ENCODE measurements at regions not wholly inside any gene's neighbourhood (a gene's known extent, or its start where the extent isn't known, plus 50 kb on each side); places are given as distances from the start of the nearest gene placed in this dataset.
"Not testable (repeated sequence)": the region's sequence is repeated elsewhere in the genome, so short reads cannot be mapped to it uniquely, and the experiment has no call there.

DNA sequence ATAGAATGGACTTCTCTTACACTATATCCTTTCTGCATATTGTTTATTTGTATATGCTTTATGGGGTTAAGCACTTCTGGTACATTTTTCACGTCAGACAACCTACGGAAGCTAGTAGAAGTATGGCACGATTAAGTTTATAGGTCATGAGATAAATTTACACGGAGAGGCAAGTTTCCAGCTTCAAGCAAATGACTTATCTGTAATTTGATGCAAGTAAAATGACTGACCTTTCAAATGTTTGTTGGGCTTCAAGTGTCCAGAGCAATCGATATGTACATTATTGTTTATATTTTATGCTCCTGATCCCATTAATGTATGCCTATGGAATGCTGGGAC is 97.5 kb upstream of the EFEMP1 start:
- DNase-seq (ENCODE audit: low spot score), result no peak

DNA sequence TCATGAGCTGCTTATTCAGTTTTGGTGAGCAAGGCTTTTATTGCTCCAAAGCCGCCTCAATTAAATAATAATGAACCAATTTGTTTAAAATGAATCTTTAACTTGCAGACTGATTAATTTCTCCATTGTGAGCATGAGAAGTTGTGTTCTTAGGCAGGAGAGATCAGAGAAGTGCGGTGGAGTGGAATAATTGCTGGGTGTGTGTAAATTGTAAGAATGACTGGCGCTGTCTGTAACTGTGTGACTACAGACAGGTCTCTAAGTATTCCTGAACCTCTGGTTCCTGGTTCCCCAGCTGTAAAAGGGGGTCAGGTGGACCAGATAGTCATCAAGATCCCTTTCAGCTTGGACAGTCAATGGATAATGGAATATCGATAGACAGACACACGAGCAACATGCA is 98.0 kb upstream of the EFEMP1 start:
- no peak for DNase-seq (ENCODE audit: low spot score)

DNA sequence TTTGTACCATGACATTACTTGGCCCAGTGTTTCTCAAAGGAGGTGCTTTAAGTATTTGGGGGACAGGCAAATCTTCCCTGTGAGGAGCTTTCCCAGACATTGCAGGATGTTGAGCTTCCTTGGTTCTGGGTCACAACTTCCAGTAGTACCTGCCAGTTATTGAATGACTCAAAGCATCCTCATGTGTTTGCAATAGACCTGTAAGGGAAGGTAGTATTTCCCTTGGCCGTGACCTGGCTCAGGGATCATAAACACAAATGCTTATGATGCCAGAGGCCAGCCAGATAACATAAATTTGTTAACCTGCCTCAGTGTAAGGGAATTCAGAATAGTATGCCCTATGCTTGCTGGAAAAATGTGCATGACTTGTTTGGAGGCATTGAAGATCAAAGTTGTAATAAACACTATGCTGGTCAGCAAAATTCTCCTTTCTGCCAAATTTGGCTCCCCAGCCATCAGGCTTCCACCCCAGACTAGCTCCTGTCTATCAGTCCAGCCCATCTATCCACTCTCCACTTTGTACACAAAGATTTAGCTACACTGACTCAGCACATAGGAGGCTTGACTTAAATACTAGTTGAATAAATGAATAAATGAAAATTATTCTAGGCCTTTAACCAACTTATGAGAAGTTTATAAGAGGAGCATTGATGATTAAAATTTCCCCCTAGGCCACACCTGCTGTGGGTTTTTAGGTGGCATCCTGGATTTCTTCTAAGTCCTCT is 102.0 kb upstream of the EFEMP1 start:
- DNase-seq (ENCODE audit: low spot score), result no peak

DNA sequence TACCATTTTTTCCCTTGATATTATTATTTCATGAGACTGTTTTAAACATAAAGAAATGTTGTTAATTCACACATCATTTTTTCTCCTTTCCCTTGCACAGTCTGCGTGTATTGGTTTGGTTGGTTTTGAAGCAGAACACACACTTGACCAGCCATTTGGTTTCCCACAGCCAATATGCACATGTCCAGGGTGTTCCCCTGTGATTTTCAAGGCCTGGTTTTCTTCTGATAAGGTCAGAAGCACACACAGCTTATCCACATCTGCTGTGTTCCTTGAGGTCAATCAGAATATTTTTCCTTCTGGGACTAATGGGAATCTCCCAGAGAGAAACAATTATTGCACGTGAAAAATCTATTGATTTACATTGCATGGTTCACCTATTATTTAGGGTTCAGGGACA is 103.2 kb upstream of the EFEMP1 start:
- no peak for DNase-seq (ENCODE audit: low spot score)

DNA sequence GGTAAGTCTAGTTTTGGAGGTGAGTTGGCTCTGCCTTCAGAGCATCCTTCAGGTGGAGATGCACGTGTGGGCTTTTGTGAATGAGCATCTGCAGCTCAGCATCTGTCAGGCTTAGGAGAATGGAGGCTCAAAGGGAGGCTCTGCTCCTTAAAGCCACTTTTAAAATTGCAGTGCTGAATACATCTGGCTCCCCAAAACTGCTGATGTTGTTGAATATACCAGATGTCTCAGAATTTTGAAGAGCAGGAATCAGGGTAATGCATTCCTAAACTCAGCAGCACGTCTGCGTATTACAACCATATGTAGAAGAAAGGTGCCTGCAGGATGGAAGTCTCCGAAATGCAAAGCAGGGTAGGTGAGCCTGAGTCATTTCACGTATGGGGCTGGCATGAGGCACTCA is 106.5 kb upstream of the EFEMP1 start:
- DNase-seq (ENCODE audit: low spot score), result no peak

DNA sequence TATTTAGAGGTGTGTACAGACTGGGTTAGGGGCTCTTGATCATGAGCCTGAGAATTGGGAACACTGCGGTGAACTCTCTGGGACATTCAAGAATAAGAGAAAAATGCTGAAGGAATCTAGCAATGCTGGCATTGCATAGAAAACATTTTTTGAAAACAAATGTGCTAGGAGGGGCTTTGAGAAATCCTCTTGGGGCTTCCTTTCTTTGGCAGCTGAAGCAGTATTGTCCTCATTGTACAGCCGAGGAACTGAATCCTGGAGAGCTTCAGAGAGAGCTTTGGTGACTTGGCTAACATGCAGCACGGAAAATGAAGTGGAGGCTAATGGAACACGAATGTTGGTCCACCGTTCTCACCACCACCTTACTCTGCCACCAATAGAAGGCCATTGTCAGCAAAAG is 107.3 kb upstream of the EFEMP1 start:
- no peak for DNase-seq (ENCODE audit: low spot score)

DNA sequence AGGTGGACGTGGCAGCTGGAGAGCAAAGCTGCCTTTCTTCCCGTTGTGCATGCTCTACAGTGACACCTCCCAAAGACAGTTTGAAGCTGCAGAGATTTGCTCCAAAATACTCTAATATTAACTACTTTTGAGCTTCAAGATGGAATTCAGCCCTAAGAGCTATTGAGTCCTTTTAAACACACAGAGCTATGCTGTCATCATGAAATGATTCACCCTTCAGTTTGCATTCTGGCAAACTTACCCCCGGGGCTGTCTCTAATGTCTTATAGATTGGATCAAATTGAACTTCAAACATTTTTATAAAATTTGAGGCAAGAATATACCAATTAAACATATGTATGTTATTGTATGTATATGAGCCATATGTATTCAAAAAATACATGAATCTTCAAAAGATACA is 110.7 kb upstream of the EFEMP1 start:
- no peak for DNase-seq (ENCODE audit: low spot score)

DNA sequence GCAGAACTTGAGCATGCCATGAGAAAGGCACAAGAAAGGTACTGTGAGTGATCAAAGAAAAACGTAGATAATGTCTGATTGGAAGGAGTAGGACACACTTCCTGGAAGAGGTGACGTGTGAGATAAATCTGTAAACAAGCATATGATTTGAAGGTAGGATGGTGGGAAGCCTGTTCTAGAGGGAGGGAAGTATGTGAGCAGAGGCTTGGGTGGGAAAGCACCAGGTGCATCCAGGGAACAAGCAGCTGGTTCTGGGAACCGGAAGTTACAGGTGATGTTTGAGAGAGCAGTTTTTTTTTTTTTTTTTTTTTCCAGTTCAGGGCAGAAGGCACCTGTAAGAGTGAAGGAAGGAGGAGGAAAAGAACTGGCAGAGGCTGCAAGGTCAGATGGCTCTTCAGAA is 116.6 kb upstream of the EFEMP1 start:
- DNase-seq (ENCODE audit: low spot score), result no peak

DNA sequence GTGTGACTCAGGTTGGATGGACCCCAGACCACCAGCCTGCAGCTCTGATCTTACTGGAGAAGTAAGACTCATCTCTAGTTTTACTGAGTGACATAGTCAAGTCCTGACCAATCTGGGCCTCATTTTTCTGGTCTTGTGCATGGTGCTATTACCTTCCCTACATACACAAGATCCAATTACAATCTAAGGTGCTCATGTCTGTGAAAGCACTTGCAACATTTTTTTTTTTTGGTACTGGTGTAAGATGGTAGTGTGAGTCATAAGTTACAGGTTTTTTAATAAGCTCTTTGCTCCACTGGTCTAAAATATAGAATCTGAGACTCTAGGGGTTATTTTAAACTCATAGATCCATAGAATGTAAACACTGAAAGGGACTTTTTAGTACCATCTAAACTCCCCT is 117.3 kb upstream of the EFEMP1 start:
- DNase-seq (ENCODE audit: low spot score), result no peak

DNA sequence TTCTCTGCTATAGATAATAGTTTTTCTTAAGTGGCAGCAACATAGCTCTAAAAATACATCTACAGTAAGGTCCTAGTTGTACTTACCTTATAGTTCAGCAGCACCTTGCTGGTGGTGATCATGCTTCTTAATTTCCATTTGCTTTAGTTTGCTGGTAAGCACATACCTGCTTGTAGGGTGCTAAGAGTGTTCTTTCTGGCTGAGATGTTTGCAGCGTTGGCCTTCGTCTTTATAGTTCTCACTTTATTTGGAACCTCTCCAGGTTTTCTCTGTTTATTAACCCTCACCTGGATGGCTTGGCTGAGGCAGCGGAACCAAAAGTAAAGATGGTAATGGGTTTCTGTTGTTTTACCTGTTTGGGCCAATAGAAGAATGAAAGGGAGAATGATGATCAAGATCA is 123.6 kb upstream of the EFEMP1 start:
- DNase-seq (ENCODE audit: low spot score), result no peak

DNA sequence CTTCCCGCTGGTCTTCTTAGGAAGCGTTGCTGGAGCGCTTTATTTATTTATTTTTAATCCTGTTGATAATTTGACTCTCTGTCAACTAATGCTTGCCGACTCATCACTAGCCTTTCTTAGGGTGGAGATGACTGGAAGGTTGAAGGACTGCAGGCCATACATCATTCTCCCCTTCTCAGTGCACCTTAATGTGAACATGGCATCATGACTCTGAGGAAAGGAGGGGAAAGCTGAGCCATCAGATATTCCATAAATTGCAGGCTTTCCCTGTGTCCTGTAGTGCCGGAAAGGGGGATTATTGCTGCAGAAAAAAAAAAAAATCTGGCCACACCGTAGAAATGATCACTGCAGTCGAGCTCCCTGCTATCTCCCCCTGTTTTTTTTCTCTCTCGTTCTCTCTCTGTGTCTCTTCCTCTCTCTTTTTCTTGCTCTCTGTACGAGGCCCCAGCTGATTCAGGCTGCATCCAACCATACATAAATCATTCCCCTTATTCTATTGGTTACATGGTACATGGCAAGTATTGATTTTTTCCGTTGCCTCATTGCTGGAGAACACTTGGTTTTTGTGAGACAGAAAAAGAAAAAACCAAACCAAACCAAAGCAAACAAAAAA is 125.8 kb upstream of the EFEMP1 start:
- DNase-seq (ENCODE audit: low spot score), result no peak

DNA sequence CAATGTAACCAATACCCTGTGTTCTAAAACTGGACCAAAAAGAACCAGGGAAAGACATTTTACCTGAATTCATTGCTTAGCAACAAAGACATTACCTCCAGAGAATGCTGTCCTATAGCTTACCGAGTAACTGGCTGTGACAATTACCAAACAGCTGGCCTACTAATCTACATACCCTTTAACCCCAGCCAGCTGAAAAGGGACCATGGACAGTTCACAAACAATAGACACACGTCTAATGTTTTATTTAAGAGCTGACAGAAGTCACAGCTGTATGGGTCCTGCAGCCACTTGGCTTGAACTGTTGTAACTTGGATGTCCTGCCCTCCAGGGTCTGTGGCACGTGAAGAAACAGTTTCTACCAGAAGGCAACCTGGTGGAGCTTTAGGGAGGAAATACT is 130.1 kb upstream of the EFEMP1 start:
- no peak for DNase-seq (ENCODE audit: low spot score)

DNA sequence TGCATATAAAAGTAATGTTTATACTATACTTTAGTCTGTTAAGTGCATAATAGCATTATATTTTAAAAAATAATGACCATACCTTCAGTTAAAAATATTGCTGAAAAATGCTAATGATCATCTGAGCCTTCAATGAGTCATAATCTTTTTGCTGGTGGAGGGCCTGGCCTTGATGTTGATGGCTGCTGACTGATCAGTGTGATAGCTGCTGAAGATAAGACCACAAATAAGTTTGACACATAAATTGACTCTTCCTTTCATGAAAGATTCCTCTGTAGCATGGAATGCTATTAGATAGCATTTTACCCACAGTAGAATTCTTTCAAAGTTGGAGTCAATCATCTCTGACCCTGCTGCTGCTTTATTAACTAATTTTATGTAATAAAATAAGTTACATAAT is 128.4 kb upstream of the CCDC85A start:
- no peak for DNase-seq (ENCODE audit: low spot score)

DNA sequence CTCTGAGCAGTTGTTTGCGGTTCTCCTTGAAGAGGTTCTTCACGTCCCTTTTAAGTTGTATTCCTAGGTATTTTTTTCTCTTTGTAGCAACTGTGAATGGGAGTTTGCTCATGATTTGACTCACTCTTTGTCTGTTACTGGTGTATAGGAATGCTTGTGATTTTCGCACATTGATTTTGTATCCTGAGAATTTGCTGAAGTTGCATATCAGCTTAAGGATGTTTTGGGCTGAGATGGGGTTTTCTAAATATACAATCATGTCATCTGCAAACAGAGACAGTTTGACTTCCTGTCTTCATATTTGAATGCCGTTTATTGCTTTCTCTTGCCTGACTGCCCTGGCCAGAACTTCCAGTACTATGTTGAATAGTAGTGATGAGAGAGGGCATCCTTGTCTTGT is 122.5 kb upstream of the CCDC85A start:
- DNase-seq (ENCODE audit: low spot score), result not testable (repeated sequence)

DNA sequence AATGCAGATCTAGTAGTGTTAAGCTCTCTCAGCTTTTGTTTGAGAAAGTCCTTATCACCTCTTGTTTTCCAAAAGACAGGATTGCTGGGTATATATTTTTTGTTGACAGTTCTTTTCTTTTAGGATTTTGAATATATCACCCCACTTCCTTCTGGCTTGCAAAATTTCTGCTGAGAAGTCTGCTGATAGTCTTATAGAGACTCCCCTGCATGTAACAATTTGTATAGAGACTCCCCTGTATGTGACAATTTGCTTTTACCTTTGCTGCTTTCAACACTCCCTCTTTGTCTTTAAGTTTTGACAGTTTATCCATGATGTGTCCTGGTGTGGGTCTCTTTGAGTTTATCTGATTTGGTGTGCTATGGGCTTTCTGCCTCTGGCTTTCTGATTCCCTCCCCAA is 115.0 kb upstream of the CCDC85A start:
- DNase-seq (ENCODE audit: low spot score), result no peak

DNA sequence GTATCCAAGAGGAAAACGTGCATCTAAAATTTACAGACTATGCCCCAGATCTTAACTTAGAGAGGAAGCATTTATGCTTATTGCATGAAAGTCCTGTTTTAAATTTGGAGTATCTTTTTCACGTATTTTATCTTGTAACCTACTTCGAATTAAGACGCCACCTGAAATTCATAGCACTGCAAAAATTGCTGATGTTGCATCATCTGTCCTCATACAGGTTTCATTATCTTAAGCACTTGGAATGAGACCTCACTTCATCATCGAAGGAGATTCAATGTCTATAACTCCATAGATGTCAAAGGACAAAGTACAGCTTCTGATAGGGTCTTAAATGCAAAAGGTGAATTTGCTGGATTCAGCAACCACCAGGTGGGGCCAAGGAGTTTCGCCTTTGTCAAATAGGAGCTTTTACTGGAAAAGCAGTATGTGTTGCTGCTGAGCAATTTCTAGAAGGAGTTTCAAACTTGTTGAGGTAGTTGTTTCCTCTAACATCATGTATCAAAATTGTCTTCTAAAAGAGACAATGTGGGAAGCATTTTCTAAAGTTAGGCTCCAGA is 106.4 kb upstream of the CCDC85A start:
- peak; percentile 15 for DNase-seq (ENCODE audit: low spot score)

DNA sequence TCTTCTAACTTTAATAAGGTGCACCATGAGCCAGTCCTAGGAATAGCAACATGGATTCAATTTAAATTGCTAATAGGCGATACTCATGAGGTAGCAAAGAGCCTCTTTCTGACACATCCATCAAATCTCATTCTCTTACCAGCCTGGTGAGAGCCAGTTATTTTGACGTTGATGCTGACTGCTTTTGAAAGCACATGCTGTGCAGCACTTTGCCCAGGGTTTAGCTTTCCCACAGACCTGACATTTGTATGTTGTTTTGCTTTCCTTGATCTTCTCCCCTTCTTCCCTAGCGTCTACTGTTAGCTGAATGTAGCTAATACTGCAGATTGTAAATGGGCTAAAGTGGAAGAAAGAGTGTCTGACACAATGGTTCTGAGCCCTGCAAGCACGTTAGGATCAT is 101.1 kb upstream of the CCDC85A start:
- DNase-seq (ENCODE audit: low spot score), result no peak

DNA sequence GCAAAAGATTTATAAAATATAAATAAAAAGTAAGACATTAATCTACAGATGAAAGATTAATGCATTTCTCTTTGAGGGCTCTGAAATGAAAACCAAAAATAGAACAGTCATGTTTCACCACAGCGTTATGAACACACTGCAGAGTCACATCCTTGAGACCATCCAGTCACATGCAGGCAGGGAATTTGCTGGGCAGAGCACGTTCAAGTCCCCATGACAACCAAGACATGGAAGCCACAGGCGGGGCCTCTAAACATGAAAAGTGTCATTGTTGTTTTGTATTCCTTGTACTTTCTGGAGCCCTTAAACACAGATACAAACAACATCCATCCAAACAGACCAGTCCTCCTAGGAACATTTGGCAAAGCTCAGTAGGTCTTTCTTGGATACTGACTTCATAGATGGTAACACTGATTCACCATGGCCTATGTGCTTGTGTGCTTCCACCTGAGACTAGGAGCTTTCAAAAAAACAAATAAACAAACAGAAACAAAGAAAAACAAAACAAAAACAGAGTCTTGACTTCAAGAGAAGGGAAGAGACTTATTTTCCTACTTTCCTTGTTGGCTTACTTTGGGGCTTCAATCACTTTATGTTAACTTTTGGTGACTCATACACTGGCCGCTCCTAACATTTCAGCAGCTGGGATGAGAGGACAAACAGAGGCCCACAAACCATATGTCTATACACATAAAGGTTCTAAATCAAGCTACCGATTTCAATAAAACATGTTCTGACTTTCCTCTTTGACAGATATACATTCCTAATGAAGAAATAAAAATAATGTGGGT is 99.5 kb upstream of the CCDC85A start:
- DNase-seq (ENCODE audit: low spot score), result no peak

DNA sequence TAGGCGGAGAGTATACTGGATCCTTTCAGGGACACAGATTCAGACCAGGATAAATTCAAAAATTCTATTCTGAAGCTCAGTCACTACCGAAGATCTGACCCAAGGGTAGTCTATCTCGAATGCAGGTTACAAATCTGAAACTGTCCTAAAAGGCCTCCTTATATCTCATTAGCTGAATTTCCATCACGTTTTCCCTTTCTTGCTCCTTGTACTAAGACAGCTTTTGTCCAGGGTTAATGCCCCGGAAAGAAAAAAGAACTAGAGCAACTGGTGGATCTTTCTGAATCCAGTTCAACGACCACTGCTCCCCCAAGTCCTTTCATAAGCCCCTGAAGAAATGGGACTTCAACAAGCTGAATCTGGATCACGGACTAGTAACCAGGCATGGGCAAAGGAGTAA is 97.5 kb upstream of the CCDC85A start:
- no peak for DNase-seq (ENCODE audit: low spot score)

DNA sequence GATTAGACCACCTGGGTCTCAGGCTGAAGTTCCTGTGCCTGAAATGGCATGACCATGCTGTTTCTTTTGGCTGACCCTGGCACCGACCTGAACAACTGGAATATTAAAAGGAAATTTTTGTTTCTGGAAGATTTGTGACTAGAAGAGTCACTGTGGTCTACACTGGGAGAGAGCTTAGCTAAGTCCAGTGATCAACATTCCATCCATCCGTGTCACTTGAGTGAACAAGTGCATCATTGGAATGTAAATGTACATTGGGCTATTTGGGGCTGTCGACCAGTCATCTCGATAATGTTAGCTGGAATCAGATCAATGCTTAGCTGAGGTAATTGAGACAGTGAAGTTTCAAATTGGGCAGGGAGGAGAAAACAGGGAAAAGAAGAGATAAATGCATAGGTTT is 95.4 kb upstream of the CCDC85A start:
- DNase-seq (ENCODE audit: low spot score), result no peak

DNA sequence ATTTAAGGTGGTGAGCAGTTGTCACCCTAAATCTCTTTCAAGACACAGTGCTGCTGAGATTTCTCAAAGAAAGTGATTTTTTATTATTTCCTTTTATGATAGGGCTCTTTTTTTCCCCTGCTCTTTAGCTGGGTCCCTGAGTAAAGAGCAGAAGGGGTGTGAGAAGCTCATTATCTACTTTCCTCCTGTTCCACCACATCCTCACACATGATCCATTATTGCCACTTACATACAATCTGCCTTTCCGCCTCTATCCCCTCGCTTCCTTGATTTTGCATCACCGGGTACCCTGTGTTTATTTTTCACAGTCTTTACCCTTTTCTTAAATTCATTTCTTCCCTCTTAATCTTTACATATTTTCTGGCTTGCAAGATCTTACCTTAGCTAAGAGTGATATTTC is 93.9 kb upstream of the CCDC85A start:
- DNase-seq (ENCODE audit: low spot score), result no peak

DNA sequence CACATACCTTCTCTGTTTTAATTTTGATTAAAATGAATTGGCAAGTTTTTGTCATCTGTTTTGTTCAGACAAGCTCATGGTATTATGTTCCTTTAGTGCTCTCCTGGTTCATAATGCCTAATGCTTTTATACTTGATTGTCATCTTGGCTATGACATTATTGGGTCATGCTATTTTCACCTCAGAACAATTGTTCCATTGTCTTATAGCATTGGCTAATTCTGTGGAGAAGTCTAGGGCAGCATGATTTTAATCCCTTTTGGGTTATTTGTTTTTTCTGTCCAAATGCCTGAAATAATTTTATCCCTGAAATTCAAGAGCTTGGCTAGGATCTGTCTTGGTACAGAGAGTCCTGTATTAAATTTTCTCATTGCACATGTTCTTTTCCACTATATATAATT is 83.8 kb upstream of the CCDC85A start:
- no peak for DNase-seq (ENCODE audit: low spot score)

DNA sequence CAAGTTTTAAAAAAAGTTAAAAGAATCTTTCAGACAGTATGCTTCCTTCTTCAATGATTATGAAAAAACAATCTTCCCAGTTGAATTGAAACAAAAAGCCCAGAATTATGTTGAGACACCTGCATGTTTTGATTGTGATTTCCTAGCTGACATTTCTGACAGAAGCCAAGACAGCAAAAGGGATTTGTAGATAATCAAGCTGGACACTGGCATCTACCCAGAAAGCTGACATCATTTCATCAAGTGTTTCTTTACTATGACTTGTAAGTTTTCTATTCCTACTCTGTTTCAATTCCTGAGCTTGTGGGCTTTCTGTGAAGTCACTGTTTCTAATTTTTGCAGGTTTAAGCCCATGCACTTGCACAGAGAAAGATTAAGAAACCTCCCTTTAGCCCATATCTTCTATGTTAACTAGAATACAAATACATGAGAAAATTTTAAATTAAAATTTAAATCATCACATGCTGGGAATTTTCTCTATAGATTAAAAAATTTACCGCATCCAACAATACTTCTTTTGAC is 82.9 kb upstream of the CCDC85A start:
- DNase-seq (ENCODE audit: low spot score), result no peak

Data from cerebellar cortex (tissue), 1 donor.